Colonic mucosa (tissue), 4 donors: ENCODE measurements at regions not wholly inside any gene's neighbourhood (a gene's known extent, or its start where the extent isn't known, plus 50 kb on each side); places are given as distances from the start of the nearest gene placed in this dataset.

Source experiments
- DNase-seq: peaks from one replicate; pipeline ENCODE4 v3.0.0-alpha.2; 2020
- H3K27ac ChIP-seq: fragments of 200-600 bp; one replicate; pipeline ENCODE4 v1.8.0; 2021
- H3K27me3 ChIP-seq: fragments of 200-600 bp; one replicate; pipeline ENCODE4 v1.8.0; 2021
- H3K36me3 ChIP-seq: fragments of 200-600 bp; one replicate; pipeline ENCODE4 v1.8.0; 2021
- H3K4me1 ChIP-seq: fragments of 200-600 bp; one replicate; pipeline ENCODE4 v1.8.0; 2021; ENCODE audit warnings: mild to moderate bottlenecking
- H3K4me3 ChIP-seq: fragments of 200-600 bp; one replicate; pipeline ENCODE4 v1.8.0; 2021
- H3K9ac ChIP-seq, 2 donors: one replicate each; pipeline ENCODE4 v1.7.0; 2013; ENCODE audit warnings: control low read depth in 2 of 2, low read depth in 2 of 2, low read length in 2 of 2
- H3K9me3 ChIP-seq: fragments of 200-600 bp; one replicate; pipeline ENCODE4 v1.8.0; 2021
- intact Hi-C: fragments of 100-400 bp; cut with DNase I; formaldehyde crosslinking; loops from one replicate; pipeline ENCODE4 v1.14.1; 2022
- TF ChIP-seq, protein P1 (sequence below): fragments of 200-600 bp; IDR thresholded peaks from one replicate; pipeline ENCODE4 v1.8.0; 2022; ENCODE audit warnings: antibody characterized with exemption, mild to moderate bottlenecking
- donor health status: healthy.
- donor health status: DM: no; HTN: no; CAD: no.
- donor health status: DM: no; HTN: no; CAD: no.

DNA sequence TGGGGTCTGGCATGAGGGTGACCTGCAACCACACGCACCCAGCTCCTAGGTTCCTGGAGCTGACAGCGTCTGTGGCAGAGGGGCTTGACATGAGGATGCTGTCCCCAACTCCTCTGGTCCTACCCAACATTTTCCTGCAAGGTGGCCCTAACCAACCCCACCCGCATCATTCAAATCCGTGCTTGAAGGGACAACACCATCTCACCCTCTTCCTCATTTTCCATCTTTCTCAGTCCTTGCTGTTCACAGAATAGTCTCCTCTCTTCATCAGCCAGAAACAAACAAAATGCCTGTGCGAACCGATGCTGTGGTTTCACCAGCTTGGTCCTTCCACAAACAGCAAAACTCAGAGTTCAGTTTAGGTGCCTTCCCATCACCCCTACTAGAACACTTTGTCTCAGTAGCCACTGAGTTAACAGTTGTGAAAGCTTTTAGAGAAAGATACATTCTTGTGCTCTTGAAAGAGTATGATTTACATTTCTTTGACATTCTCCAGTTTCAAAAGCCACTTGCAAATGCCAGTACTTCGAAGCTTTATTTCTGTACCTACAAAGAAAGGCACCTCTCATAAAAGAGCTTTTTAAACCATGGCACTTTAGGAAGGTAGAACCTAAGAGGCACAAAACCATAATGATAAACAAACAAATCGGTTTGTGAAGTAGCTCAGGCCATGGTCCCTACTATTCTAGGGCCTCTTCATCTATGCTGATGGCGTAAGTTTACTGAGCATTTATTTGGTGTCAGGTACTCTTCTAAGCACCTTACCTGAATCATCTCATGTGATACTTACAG lies 360.1 kb downstream of the SHQ1 start:
- Histone ChIP-seq H3K27ac (no peak overlapping the region), H3K4me3 (no peak overlapping the region), H3K9me3 (no peaks in the 10 kb centered on the region), H3K36me3 (no peaks in the 10 kb centered on the region), H3K9ac (no peak overlapping the region), H3K4me1 (no peaks in the 10 kb centered on the region), H3K27me3 (no peaks in the 10 kb centered on the region)
- intact Hi-C loops: no loop called here
- TF ChIP-seq, protein P1, sequence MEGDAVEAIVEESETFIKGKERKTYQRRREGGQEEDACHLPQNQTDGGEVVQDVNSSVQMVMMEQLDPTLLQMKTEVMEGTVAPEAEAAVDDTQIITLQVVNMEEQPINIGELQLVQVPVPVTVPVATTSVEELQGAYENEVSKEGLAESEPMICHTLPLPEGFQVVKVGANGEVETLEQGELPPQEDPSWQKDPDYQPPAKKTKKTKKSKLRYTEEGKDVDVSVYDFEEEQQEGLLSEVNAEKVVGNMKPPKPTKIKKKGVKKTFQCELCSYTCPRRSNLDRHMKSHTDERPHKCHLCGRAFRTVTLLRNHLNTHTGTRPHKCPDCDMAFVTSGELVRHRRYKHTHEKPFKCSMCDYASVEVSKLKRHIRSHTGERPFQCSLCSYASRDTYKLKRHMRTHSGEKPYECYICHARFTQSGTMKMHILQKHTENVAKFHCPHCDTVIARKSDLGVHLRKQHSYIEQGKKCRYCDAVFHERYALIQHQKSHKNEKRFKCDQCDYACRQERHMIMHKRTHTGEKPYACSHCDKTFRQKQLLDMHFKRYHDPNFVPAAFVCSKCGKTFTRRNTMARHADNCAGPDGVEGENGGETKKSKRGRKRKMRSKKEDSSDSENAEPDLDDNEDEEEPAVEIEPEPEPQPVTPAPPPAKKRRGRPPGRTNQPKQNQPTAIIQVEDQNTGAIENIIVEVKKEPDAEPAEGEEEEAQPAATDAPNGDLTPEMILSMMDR: no peak
- no peak for DNase-seq

DNA sequence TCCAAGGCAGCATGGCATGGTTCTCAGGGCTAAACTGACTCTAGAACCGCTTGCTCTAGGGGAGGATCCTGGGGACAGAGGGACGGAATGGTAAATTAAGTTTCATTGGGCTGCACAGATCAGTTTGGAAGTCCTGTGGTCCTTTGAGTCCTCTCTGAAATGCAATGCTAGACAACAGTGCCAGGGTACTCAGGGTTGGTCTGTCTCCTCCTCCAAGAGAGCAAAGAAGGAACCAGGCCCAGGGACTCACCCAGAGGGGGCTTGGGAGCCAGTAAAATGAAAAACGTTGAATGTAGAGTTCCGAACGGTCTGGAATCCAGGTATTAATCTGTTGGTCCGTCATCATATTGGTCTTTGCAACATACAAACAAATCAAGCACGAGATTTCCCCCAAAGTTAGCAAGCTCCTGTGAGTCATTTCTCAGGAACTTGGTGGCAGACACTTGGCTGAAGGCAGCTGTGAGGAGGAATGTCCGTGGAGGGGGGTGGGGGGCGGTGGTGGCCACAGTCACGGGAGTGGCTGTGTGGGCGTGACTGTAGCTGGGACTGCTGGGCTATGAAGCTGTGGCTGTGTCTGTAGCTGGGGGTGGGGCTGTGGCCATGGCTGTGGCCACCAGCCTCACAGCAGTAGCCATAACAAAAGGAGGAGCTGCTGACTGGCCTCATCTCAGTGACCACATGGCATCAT lies 361.0 kb downstream of the SHQ1 start:
- Histone ChIP-seq H3K4me3 (no peak overlapping the region), H3K36me3 (no peaks in the 10 kb centered on the region), H3K27ac (peak overlapping the region; percentile 16), H3K27me3 (no peaks in the 10 kb centered on the region), H3K4me1 (peaks cover 5% of the 10 kb centered on the region), H3K9me3 (no peaks in the 10 kb centered on the region), H3K9ac (no peak overlapping the region)
- intact Hi-C loops: no loop called here
- DNase-seq: peak; percentile 52
- TF ChIP-seq, protein P1: no peak

DNA sequence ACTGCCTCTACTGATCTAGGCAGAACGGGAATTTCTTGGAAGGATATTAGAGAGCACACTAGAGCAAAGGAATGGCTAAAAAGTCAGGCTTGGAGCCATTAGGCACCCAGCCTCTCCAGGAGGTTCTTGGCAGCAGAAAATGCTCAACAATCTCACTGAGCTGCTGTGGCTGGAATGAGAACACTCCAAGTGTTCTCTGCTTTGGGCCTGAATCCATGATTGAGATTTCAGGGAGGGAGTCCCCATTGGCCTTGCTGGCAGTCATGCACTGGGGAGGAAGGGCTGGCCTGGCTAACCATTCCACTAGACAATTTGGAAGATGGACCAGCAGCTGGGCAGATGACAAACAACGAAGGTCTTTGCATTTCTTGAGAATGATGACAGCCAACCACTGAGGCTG lies 362.6 kb downstream of the SHQ1 start:
- H3K4me3 ChIP-seq: no peak overlapping the region
- TF ChIP-seq, protein P1: no peak
- no peaks in the 10 kb centered on the region for H3K27me3 ChIP-seq
- no peaks in the 10 kb centered on the region for H3K9me3 ChIP-seq
- H3K9ac ChIP-seq: no peak overlapping the region
- H3K36me3 ChIP-seq: no peaks in the 10 kb centered on the region
- intact Hi-C loops: no loop called here
- DNase-seq: no peak
- no peak overlapping the region for H3K27ac ChIP-seq
- peaks cover 5% of the 10 kb centered on the region for H3K4me1 ChIP-seq

DNA sequence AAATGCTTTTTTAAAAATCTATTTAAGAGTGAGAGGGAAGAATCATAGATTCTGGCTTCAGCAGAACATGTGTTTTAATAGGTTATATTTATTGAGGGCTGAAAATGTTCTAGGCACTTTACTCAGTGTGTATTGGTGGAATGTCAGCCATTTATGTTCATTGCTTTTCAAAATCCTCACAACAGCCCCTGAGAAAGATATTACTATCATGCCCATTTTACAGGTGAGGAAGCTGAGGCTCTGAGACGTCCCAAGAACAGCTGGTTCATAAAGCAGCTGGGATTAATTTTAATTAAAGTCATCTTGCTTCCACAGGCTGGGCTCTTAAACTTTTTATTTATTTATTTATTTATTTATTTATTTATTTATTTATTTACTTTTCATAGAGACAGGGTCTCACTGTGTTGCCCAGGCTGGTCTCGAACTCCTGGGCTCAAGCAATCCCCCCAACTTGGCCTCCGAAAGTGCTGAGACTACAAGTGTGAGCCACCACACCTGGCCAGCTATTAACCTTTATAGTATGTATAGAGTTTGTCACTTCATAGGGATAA lies 364.6 kb downstream of the SHQ1 start:
- intact Hi-C loops: no loop called here
- no peaks in the 10 kb centered on the region for H3K27me3 ChIP-seq
- H3K27ac ChIP-seq: no peak overlapping the region
- DNase-seq: no peak
- TF ChIP-seq, protein P1: no peak
- H3K4me1 ChIP-seq: peaks cover 5% of the 10 kb centered on the region
- no peaks in the 10 kb centered on the region for H3K36me3 ChIP-seq
- H3K4me3 ChIP-seq: no peak overlapping the region
- H3K9me3 ChIP-seq: no peaks in the 10 kb centered on the region
- no peak overlapping the region for H3K9ac ChIP-seq

DNA sequence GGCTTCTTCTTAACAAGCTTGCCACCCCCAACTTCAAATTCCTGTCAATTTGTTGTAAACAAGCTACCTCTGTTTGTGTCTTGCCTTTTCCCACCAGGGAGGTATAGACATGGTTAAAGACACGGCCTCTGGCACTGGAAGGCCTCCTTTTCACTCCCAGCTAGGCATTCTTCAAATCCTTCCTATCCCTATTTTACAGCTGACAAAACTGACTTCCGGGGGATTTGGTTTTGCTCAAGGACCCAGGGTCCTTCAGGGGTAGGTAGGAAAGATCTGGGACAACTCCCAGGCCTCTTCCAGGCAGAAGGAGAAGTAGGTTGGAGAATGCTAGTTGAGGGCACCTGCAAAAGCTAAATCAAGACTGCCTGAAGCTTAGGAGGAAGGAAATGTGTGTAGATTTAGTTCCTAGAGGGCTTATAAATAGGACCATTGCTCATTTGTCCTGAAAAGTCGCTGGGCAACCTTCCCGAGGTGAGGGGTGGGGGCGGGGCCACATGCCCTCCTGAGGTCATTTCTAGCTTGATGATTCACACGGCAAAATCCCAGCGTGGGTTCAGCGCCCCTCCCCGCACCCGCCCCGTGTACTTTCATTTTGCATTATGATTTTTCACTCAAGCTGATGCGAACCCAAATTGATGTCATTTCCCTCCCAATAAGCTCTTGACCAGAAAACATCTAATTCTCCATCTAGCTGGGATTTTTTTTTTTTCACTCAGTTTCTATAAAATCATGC lies 365.5 kb downstream of the SHQ1 start:
- intact Hi-C loops: no loop called here
- Histone ChIP-seq H3K4me1 (peaks cover 5% of the 10 kb centered on the region), H3K9ac (peak overlapping the region in 1 of 2 donors; percentile 15), H3K9me3 (no peaks in the 10 kb centered on the region), H3K27ac (no peak overlapping the region), H3K36me3 (no peaks in the 10 kb centered on the region), H3K4me3 (no peak overlapping the region), H3K27me3 (no peaks in the 10 kb centered on the region)
- TF ChIP-seq, protein P1: no peak
- DNase-seq: peak; percentile 75
